ENCODE measurements at regions not wholly inside any gene's neighbourhood (a gene's known extent, or its start where the extent isn't known, plus 50 kb on each side); places are given as distances from the start of the nearest gene placed in this dataset.

GRCh38 chr1:95380909-95381308 is 146.9 kb downstream of the RWDD3 start:
- CTCF ChIA-PET (ENCODE audit: low intra/inter-chr PET ratio, low total read pairs): no interaction called here
- no peak for TF ChIP-seq GATA4 (IDR thresholded peaks at IDR 0.05; ENCODE audit: borderline replicate concordance, low read depth)
- no peak for TF ChIP-seq ZNF589 (CRISPR knock-in tag; conservative IDR thresholded peaks at IDR 0.05)
- TF ChIP-seq CREB1 (IDR thresholded peaks at IDR 0.05): no peak
- TF ChIP-seq CREB1 (CRISPR knock-in tag; IDR thresholded peaks at IDR 0.05): no peak
- TF ChIP-seq ZNF138 (CRISPR knock-in tag; IDR thresholded peaks at IDR 0.05; ENCODE audit: low read depth): no peak
- Histone ChIP-seq H3K9me3 (ENCODE audit: low read length) (no peaks in the 10 kb centered on the region), H3K36me3 (replicated peaks in 1 of 2; ENCODE audit: control insufficient read depth in 1 of 2, insufficient read depth in 2 of 2, low read length in 2 of 2) (no peaks in the 10 kb centered on the region), H3K27ac (ENCODE audit: extremely low read length, insufficient read depth, low read length) (no peak overlapping the region), H4K20me1 (ENCODE audit: insufficient read depth, low read length) (no peaks in the 10 kb centered on the region), H2AFZ (ENCODE audit: low read length) (no peak overlapping the region), H3K27me3 (ENCODE audit: control insufficient read depth in 1 of 2, insufficient read depth in 2 of 2, low read length in 2 of 2) (no peaks in the 10 kb centered on the region; a peak in 1 of 5 replicates), H3K79me2 (ENCODE audit: insufficient read depth, low read length) (no peaks in the 10 kb centered on the region), H3K9ac (ENCODE audit: insufficient read depth, low read depth, low read length) (no peak overlapping the region), H3K4me2 (ENCODE audit: low read depth, low read length) (no peak overlapping the region), H3K4me3 (replicated peaks in 1 of 3; ENCODE audit: insufficient read depth in 1 of 3, low read depth in 2 of 3, low read length in 3 of 3) (no peak overlapping the region), H3K4me1 (ENCODE audit: insufficient read depth, low read length) (no peaks in the 10 kb centered on the region)
- in situ Hi-C loops (cut with HindIII; ENCODE audit: extremely low pct_ligation_motif_present, low pct_unique_long_range_greater_than_20kb) (no loop called here), intact Hi-C loops (cut with micrococcal nuclease; ENCODE audit: unreplicated experiment) (no loop called here)
- ATAC-seq: no peak
- FAIRE-seq: no peak
- no peak for DNase-seq (ENCODE audit: low spot score)
- POLR2A ChIA-PET: no interaction called here
- WGBS (ENCODE audit: low lambda C conversion rate): 21% methylated on average over 2 of the region's 2 CpGs
- no TSS peak for BruUV-seq (replicated peaks)

GRCh38 chr1:95382000-95382786 is 148.2 kb downstream of the RWDD3 start:
- no TSS peak for BruUV-seq (replicated peaks)
- Histone ChIP-seq H2AFZ (ENCODE audit: low read length) (no peak overlapping the region), H3K4me1 (ENCODE audit: insufficient read depth, low read length) (no peaks in the 10 kb centered on the region), H3K79me2 (ENCODE audit: insufficient read depth, low read length) (no peaks in the 10 kb centered on the region), H3K9me3 (ENCODE audit: low read length) (no peaks in the 10 kb centered on the region), H3K9ac (ENCODE audit: insufficient read depth, low read depth, low read length) (no peak overlapping the region), H4K20me1 (ENCODE audit: insufficient read depth, low read length) (no peaks in the 10 kb centered on the region), H3K27ac (ENCODE audit: extremely low read length, insufficient read depth, low read length) (no peak overlapping the region), H3K4me3 (replicated peaks in 1 of 3; ENCODE audit: insufficient read depth in 1 of 3, low read depth in 2 of 3, low read length in 3 of 3) (no peak overlapping the region), H3K4me2 (ENCODE audit: low read depth, low read length) (no peak overlapping the region), H3K27me3 (ENCODE audit: control insufficient read depth in 1 of 2, insufficient read depth in 2 of 2, low read length in 2 of 2) (no peaks in the 10 kb centered on the region; a peak in 1 of 5 replicates), H3K36me3 (replicated peaks in 1 of 2; ENCODE audit: control insufficient read depth in 1 of 2, insufficient read depth in 2 of 2, low read length in 2 of 2) (no peaks in the 10 kb centered on the region)
- FAIRE-seq (no peak), DNase-seq (ENCODE audit: low spot score) (no peak), ATAC-seq (no peak)
- 5% methylated on average over 4 of the region's 4 CpGs for WGBS (ENCODE audit: low lambda C conversion rate)
- CTCF ChIA-PET (ENCODE audit: low intra/inter-chr PET ratio, low total read pairs): no interaction called here
- in situ Hi-C loops (cut with HindIII; ENCODE audit: extremely low pct_ligation_motif_present, low pct_unique_long_range_greater_than_20kb): no loop called here
- intact Hi-C loops (cut with micrococcal nuclease; ENCODE audit: unreplicated experiment): no loop called here
- POLR2A ChIA-PET: no interaction called here
- TF ChIP-seq PREB (CRISPR knock-in tag; IDR thresholded peaks at IDR 0.05) (no peak), ERF (CRISPR knock-in tag; IDR thresholded peaks at IDR 0.05) (no peak), HMGXB3 (CRISPR knock-in tag; IDR thresholded peaks at IDR 0.05; ENCODE audit: borderline replicate concordance) (no peak), ZNF276 (CRISPR knock-in tag; IDR thresholded peaks at IDR 0.05; ENCODE audit: low read depth) (no peak), FOXA1 (IDR thresholded peaks at IDR 0.05) (no peak), FOXA1 (CRISPR knock-in tag; IDR thresholded peaks at IDR 0.05) (no peak), YY1 (IDR thresholded peaks at IDR 0.05; ENCODE audit: insufficient read depth, insufficient replicate concordance, low read depth, low read length) (no peak)
